ENCODE measurements at regions not wholly inside any gene's neighbourhood (a gene's known extent, or its start where the extent isn't known, plus 50 kb on each side); places are given as distances from the start of the nearest gene placed in this dataset.

- no TSS peak for BruUV-seq (replicated peaks)
- in situ Hi-C loops (cut with HindIII; ENCODE audit: extremely low pct_ligation_motif_present, low pct_unique_long_range_greater_than_20kb): no loop called here
Observed at GRCh38 chr5:59992206-59992605, 98.7 kb upstream of the PDE4D start.

DNA sequence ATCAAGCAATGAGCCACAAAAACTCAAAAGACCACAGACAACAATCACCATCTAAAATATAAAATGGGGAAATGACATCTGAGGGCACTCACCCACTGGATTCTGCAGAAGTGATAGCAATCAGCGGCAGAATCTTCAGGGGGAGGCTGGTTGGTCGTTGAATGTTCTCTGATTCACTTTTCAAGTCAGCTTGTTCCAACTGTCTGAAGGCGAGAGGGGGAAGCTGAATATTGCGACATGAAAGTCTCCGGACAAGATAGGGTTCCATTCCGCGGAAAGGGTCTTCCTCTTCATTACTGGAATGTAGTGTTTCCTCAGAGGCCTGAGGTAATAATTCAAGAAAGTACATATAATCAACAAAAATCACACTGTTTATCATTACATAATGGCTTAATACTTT, 94.9 kb upstream of the PDE4D start:
- ChIA-PET POLR2A (no interaction called here), CTCF (ENCODE audit: low intra/inter-chr PET ratio, low total read pairs) (no interaction called here)
- no peak for DNase-seq (ENCODE audit: low spot score)
- H4K20me1 ChIP-seq (ENCODE audit: insufficient read depth, low read length): no peaks in the 10 kb centered on the region
- BruUV-seq (replicated peaks): no TSS peak
- H3K9ac ChIP-seq (ENCODE audit: insufficient read depth, low read depth, low read length): no peak overlapping the region
- H3K36me3 ChIP-seq (replicated peaks in 1 of 2; ENCODE audit: control insufficient read depth in 1 of 2, insufficient read depth in 2 of 2, low read length in 2 of 2): no peaks in the 10 kb centered on the region
- no peaks in the 10 kb centered on the region for H3K79me2 ChIP-seq (ENCODE audit: insufficient read depth, low read length)
- no peak for FAIRE-seq
- in situ Hi-C loops (cut with HindIII; ENCODE audit: extremely low pct_ligation_motif_present, low pct_unique_long_range_greater_than_20kb) (no loop called here), intact Hi-C loops (cut with micrococcal nuclease; ENCODE audit: unreplicated experiment) (no loop called here)
- no peak for ATAC-seq
- no peaks in the 10 kb centered on the region for H3K9me3 ChIP-seq (ENCODE audit: low read length)
- no peak overlapping the region for H3K4me2 ChIP-seq (ENCODE audit: low read depth, low read length)
- H3K4me1 ChIP-seq (ENCODE audit: insufficient read depth, low read length): no peaks in the 10 kb centered on the region
- TF ChIP-seq PATZ1 (CRISPR knock-in tag; IDR thresholded peaks at IDR 0.05) (no peak), SKI (IDR thresholded peaks at IDR 0.05; ENCODE audit: partially characterized antibody) (no peak)
- no peak overlapping the region for H3K27ac ChIP-seq (ENCODE audit: extremely low read length, insufficient read depth, low read length)
- no peaks in the 10 kb centered on the region for H3K27me3 ChIP-seq (ENCODE audit: control insufficient read depth in 1 of 2, insufficient read depth in 2 of 2, low read length in 2 of 2)
- no CpG with 5 or more reads among the region's 7 CpGs for WGBS (ENCODE audit: low lambda C conversion rate)
- H3K4me3 ChIP-seq (replicated peaks in 1 of 3; ENCODE audit: insufficient read depth in 1 of 3, low read depth in 2 of 3, low read length in 3 of 3): no peak overlapping the region
- H2AFZ ChIP-seq (ENCODE audit: low read length): no peak overlapping the region

More at GRCh38 chr5:59992206-59992605, 98.7 kb upstream of the PDE4D start:
- ChIA-PET POLR2A (no interaction called here), CTCF (ENCODE audit: low intra/inter-chr PET ratio, low total read pairs) (no interaction called here)
- Histone ChIP-seq H3K36me3 (replicated peaks in 1 of 2; ENCODE audit: control insufficient read depth in 1 of 2, insufficient read depth in 2 of 2, low read length in 2 of 2) (no peaks in the 10 kb centered on the region), H2AFZ (ENCODE audit: low read length) (no peak overlapping the region), H3K9me3 (ENCODE audit: low read length) (no peaks in the 10 kb centered on the region), H3K27ac (ENCODE audit: extremely low read length, insufficient read depth, low read length) (no peak overlapping the region), H3K4me2 (ENCODE audit: low read depth, low read length) (no peak overlapping the region), H3K79me2 (ENCODE audit: insufficient read depth, low read length) (no peaks in the 10 kb centered on the region), H3K27me3 (ENCODE audit: control insufficient read depth in 1 of 2, insufficient read depth in 2 of 2, low read length in 2 of 2) (no peaks in the 10 kb centered on the region), H4K20me1 (ENCODE audit: insufficient read depth, low read length) (no peaks in the 10 kb centered on the region), H3K9ac (ENCODE audit: insufficient read depth, low read depth, low read length) (no peak overlapping the region), H3K4me3 (replicated peaks in 1 of 3; ENCODE audit: insufficient read depth in 1 of 3, low read depth in 2 of 3, low read length in 3 of 3) (no peak overlapping the region), H3K4me1 (ENCODE audit: insufficient read depth, low read length) (no peaks in the 10 kb centered on the region)
- intact Hi-C loops (cut with micrococcal nuclease; ENCODE audit: unreplicated experiment): no loop called here
- no peak for FAIRE-seq
- WGBS (ENCODE audit: low lambda C conversion rate): no CpG with 5 or more reads among the region's 3 CpGs
- no peak for DNase-seq (ENCODE audit: low spot score)
- no peak for ATAC-seq
- TF ChIP-seq BATF2 (CRISPR knock-in tag; IDR thresholded peaks at IDR 0.05) (no peak), ZNF549 (CRISPR knock-in tag; IDR thresholded peaks at IDR 0.05) (no peak), ZNF501 (CRISPR knock-in tag; IDR thresholded peaks at IDR 0.05) (no peak), ZNF781 (CRISPR knock-in tag; IDR thresholded peaks at IDR 0.05; ENCODE audit: borderline replicate concordance, not compliant biosample characterization) (no peak), ONECUT2 (CRISPR knock-in tag; IDR thresholded peaks at IDR 0.05) (no peak), PHB2 (IDR thresholded peaks at IDR 0.05; ENCODE audit: partially characterized antibody) (no peak), LCORL (IDR thresholded peaks at IDR 0.05) (no peak), LCORL (CRISPR knock-in tag; IDR thresholded peaks at IDR 0.05) (no peak), ZNF343 (CRISPR knock-in tag; IDR thresholded peaks at IDR 0.05) (no peak)
- TF ChIP-seq, protein P1, sequence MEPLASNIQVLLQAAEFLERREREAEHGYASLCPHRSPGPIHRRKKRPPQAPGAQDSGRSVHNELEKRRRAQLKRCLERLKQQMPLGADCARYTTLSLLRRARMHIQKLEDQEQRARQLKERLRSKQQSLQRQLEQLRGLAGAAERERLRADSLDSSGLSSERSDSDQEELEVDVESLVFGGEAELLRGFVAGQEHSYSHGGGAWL (CRISPR knock-in tag; IDR thresholded peaks at IDR 0.05): no peak
